Stomach smooth muscle (tissue), 2 donors: ENCODE measurements at regions not wholly inside any gene's neighbourhood (a gene's known extent, or its start where the extent isn't known, plus 50 kb on each side); places are given as distances from the start of the nearest gene placed in this dataset.

Experiments used
- H3K27ac ChIP-seq: one replicate; pipeline ENCODE4 v1.7.0; 2013; ENCODE audit warnings: mild to moderate bottlenecking, low read length, inconsistent platforms
- H3K27me3 ChIP-seq, 2 donors: one replicate each; pipeline ENCODE4 v1.7.0; 2013; ENCODE audit warnings: low read length in 2 of 2; ENCODE audit not compliant: insufficient read depth in 2 of 2, control insufficient read depth in 1 of 2
- H3K36me3 ChIP-seq, 2 donors: one replicate each; pipeline ENCODE4 v1.7.0; 2013; ENCODE audit warnings: low read length in 2 of 2; ENCODE audit not compliant: control insufficient read depth in 2 of 2, insufficient read depth in 2 of 2
- H3K4me1 ChIP-seq: one replicate; pipeline ENCODE4 v1.7.0; 2013; ENCODE audit warnings: low read length; ENCODE audit not compliant: control insufficient read depth, insufficient read depth
- H3K4me3 ChIP-seq, 2 donors: one replicate each; pipeline ENCODE4 v1.7.0; 2013; ENCODE audit warnings: low read length in 2 of 2
- H3K9ac ChIP-seq, 2 donors: one replicate each; pipeline ENCODE4 v1.7.0; 2013; ENCODE audit warnings: low read length in 2 of 2, mild to moderate bottlenecking in 1 of 2
- H3K9me3 ChIP-seq, 2 donors: one replicate each; pipeline ENCODE4 v1.7.0; 2013; ENCODE audit warnings: low read length in 2 of 2; ENCODE audit not compliant: control insufficient read depth in 2 of 2
- donor health status: healthy.
- donor health status: Pancreatic carcinoma.

GRCh38 chr12:46930101-46930500 is 104.3 kb upstream of the SLC38A4 start:
- H3K27ac ChIP-seq, result no peak overlapping the region
- no peaks in the 10 kb centered on the region for H3K9me3 ChIP-seq
- no peaks in the 10 kb centered on the region for H3K4me1 ChIP-seq
- no peaks in the 10 kb centered on the region for H3K36me3 ChIP-seq
- no peak overlapping the region for H3K9ac ChIP-seq
- H3K27me3 ChIP-seq, result no peaks in the 10 kb centered on the region
- no peak overlapping the region for H3K4me3 ChIP-seq

GRCh38 chr12:46933947-46934346 is 108.2 kb upstream of the SLC38A4 start:
- Histone ChIP-seq H3K4me3 (no peak overlapping the region), H3K36me3 (no peaks in the 10 kb centered on the region), H3K27ac (no peak overlapping the region), H3K27me3 (no peaks in the 10 kb centered on the region), H3K9ac (no peak overlapping the region), H3K4me1 (no peaks in the 10 kb centered on the region), H3K9me3 (no peaks in the 10 kb centered on the region)

- Histone ChIP-seq H3K27ac (no peak overlapping the region), H3K4me1 (no peaks in the 10 kb centered on the region), H3K9me3 (no peaks in the 10 kb centered on the region), H3K4me3 (no peak overlapping the region), H3K36me3 (no peaks in the 10 kb centered on the region), H3K27me3 (no peaks in the 10 kb centered on the region), H3K9ac (no peak overlapping the region)
These were observed 108.7 kb upstream of the SLC38A4 start for GRCh38 chr12:46934374-46935111.

GRCh38 chr12:46935271-46935847 is 109.6 kb upstream of the SLC38A4 start:
- H3K4me3 ChIP-seq, result no peak overlapping the region
- H3K9me3 ChIP-seq, result no peaks in the 10 kb centered on the region
- H3K27ac ChIP-seq, result no peak overlapping the region
- no peaks in the 10 kb centered on the region for H3K4me1 ChIP-seq
- H3K9ac ChIP-seq, result no peak overlapping the region
- H3K27me3 ChIP-seq, result no peaks in the 10 kb centered on the region
- H3K36me3 ChIP-seq, result no peaks in the 10 kb centered on the region

- Histone ChIP-seq H3K9ac (no peak overlapping the region), H3K27ac (no peak overlapping the region), H3K36me3 (no peaks in the 10 kb centered on the region), H3K9me3 (no peaks in the 10 kb centered on the region), H3K4me3 (no peak overlapping the region), H3K4me1 (no peaks in the 10 kb centered on the region), H3K27me3 (no peaks in the 10 kb centered on the region)
These were observed 110.2 kb upstream of the SLC38A4 start for GRCh38 chr12:46936042-46936441.

GRCh38 chr12:46938071-46938678 is 112.4 kb upstream of the SLC38A4 start:
- Histone ChIP-seq H3K36me3 (no peaks in the 10 kb centered on the region), H3K27me3 (no peaks in the 10 kb centered on the region), H3K27ac (no peak overlapping the region), H3K9me3 (no peaks in the 10 kb centered on the region), H3K4me1 (no peaks in the 10 kb centered on the region), H3K9ac (no peak overlapping the region), H3K4me3 (no peak overlapping the region)

GRCh38 chr12:46941981-46942380 is 116.2 kb upstream of the SLC38A4 start:
- Histone ChIP-seq H3K36me3 (no peaks in the 10 kb centered on the region), H3K9me3 (no peaks in the 10 kb centered on the region), H3K4me3 (no peak overlapping the region), H3K4me1 (no peaks in the 10 kb centered on the region), H3K9ac (no peak overlapping the region), H3K27me3 (no peaks in the 10 kb centered on the region), H3K27ac (no peak overlapping the region)

GRCh38 chr12:46942579-46942978 is 116.8 kb upstream of the SLC38A4 start:
- H3K27me3 ChIP-seq, result no peaks in the 10 kb centered on the region
- H3K9me3 ChIP-seq, result no peaks in the 10 kb centered on the region
- H3K9ac ChIP-seq, result no peak overlapping the region
- H3K36me3 ChIP-seq, result no peaks in the 10 kb centered on the region
- H3K4me3 ChIP-seq, result no peak overlapping the region
- H3K27ac ChIP-seq, result no peak overlapping the region
- no peaks in the 10 kb centered on the region for H3K4me1 ChIP-seq

GRCh38 chr12:46944088-46944487 is 118.3 kb upstream of the SLC38A4 start:
- H3K4me1 ChIP-seq, result no peaks in the 10 kb centered on the region
- H3K27me3 ChIP-seq, result no peaks in the 10 kb centered on the region
- H3K27ac ChIP-seq, result no peak overlapping the region
- H3K4me3 ChIP-seq, result no peak overlapping the region
- no peaks in the 10 kb centered on the region for H3K36me3 ChIP-seq
- no peaks in the 10 kb centered on the region for H3K9me3 ChIP-seq
- no peak overlapping the region for H3K9ac ChIP-seq

GRCh38 chr12:46944771-46945170 is 119.0 kb upstream of the SLC38A4 start:
- Histone ChIP-seq H3K36me3 (no peaks in the 10 kb centered on the region), H3K9me3 (no peaks in the 10 kb centered on the region), H3K4me3 (no peak overlapping the region), H3K27ac (no peak overlapping the region), H3K4me1 (no peaks in the 10 kb centered on the region), H3K27me3 (no peaks in the 10 kb centered on the region), H3K9ac (no peak overlapping the region)

- H3K36me3 ChIP-seq, result no peaks in the 10 kb centered on the region
- H3K27ac ChIP-seq, result no peak overlapping the region
- H3K4me1 ChIP-seq, result no peaks in the 10 kb centered on the region
- no peaks in the 10 kb centered on the region for H3K9me3 ChIP-seq
- no peaks in the 10 kb centered on the region for H3K27me3 ChIP-seq
- no peak overlapping the region for H3K9ac ChIP-seq
- no peak overlapping the region for H3K4me3 ChIP-seq
These were observed 119.8 kb upstream of the SLC38A4 start for GRCh38 chr12:46945591-46945990.
